ENCODE measurements at regions not wholly inside any gene's neighbourhood (a gene's known extent, or its start where the extent isn't known, plus 50 kb on each side); places are given as distances from the start of the nearest gene placed in this dataset.

DNA sequence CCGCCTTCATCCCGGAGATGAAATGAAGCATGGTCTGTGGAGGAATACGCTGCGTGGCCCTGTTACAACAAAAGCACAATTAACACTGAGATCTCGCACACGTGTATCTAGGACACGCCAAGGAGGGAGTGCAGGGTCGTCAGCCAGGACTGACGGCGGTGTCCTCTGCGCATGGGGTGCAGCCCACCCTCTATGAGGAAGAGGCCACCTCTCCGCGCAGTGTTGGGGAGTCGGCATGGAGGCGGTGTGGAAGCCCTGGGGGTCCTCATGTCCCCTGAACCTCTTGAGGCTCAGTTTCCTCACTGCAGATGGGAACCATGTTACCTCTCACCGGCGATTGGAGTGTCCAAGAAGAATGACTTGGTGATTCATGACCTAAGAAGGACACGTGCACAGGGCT, 86.0 kb upstream of the ZNF236 start:
- TF ChIP-seq, protein P1, sequence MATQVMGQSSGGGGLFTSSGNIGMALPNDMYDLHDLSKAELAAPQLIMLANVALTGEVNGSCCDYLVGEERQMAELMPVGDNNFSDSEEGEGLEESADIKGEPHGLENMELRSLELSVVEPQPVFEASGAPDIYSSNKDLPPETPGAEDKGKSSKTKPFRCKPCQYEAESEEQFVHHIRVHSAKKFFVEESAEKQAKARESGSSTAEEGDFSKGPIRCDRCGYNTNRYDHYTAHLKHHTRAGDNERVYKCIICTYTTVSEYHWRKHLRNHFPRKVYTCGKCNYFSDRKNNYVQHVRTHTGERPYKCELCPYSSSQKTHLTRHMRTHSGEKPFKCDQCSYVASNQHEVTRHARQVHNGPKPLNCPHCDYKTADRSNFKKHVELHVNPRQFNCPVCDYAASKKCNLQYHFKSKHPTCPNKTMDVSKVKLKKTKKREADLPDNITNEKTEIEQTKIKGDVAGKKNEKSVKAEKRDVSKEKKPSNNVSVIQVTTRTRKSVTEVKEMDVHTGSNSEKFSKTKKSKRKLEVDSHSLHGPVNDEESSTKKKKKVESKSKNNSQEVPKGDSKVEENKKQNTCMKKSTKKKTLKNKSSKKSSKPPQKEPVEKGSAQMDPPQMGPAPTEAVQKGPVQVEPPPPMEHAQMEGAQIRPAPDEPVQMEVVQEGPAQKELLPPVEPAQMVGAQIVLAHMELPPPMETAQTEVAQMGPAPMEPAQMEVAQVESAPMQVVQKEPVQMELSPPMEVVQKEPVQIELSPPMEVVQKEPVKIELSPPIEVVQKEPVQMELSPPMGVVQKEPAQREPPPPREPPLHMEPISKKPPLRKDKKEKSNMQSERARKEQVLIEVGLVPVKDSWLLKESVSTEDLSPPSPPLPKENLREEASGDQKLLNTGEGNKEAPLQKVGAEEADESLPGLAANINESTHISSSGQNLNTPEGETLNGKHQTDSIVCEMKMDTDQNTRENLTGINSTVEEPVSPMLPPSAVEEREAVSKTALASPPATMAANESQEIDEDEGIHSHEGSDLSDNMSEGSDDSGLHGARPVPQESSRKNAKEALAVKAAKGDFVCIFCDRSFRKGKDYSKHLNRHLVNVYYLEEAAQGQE (IDR thresholded peaks at IDR 0.05; ENCODE audit: insufficient read depth in 1 of 2, low read depth in 2 of 2, low read length in 1 of 2), result no peak
- TF ChIP-seq CTCF (IDR thresholded peaks at IDR 0.05) (no peak), POLR2AphosphoS5 (IDR thresholded peaks at IDR 0.05; ENCODE audit: low read depth, low read length) (no peak), SIN3A (IDR thresholded peaks at IDR 0.05; ENCODE audit: borderline replicate concordance, insufficient read depth, low read depth, low read length) (no peak)
